GM12878 (cell line): ENCODE measurements at regions not wholly inside any gene's neighbourhood (a gene's known extent, or its start where the extent isn't known, plus 50 kb on each side); places are given as distances from the start of the nearest gene placed in this dataset.

Source experiments
- GATAD2B ChIP-seq: fragments of 450-650 bp; conservative IDR thresholded peaks from 2 replicates; pipeline ENCODE4 v1.6.1; 2017; ENCODE audit warnings: low read depth, mild to moderate bottlenecking, moderate library complexity
- MEF2A ChIP-seq: IDR thresholded peaks from 2 replicates; pipeline ENCODE4 v1.6.1; 2011; ENCODE audit warnings: low read depth, mild to moderate bottlenecking, low read length, moderate library complexity; ENCODE audit not compliant: insufficient read depth
- POLR2AphosphoS5 ChIP-seq: IDR thresholded peaks from 2 replicates; pipeline ENCODE4 v1.6.1; 2011; ENCODE audit warnings: mild to moderate bottlenecking, low read length, inconsistent platforms
- TCF3 ChIP-seq: IDR thresholded peaks from 2 replicates; pipeline ENCODE4 v1.6.1; 2012; ENCODE audit warnings: low read depth, mild to moderate bottlenecking, low read length, borderline replicate concordance; ENCODE audit not compliant: insufficient read depth
- ZZZ3 ChIP-seq: IDR thresholded peaks from 2 replicates; pipeline ENCODE4 v1.6.1; 2011; ENCODE audit warnings: low read depth; ENCODE audit not compliant: control insufficient read depth, insufficient read length
- TF ChIP-seq, protein P1 (sequence below), 3 experiments: IDR thresholded peaks in 2 of 3; conservative IDR thresholded peaks in 1 of 3; 2 replicates each; pipeline ENCODE4 v1.5.1; 2011; ENCODE audit warnings: low read depth in 3 of 3, low read length in 3 of 3, mild to moderate bottlenecking in 3 of 3, control low read depth in 2 of 3, moderate library complexity in 2 of 3, inconsistent platforms in 1 of 3, mixed read lengths in 1 of 3; ENCODE audit not compliant: control insufficient read depth in 2 of 3, insufficient read depth in 1 of 3; ENCODE audit errors: extremely low read depth in 1 of 3
- TF ChIP-seq, protein P2 (sequence below): IDR thresholded peaks from 2 replicates; pipeline ENCODE4 v1.6.1; 2011; ENCODE audit warnings: borderline replicate concordance, low read depth, mild to moderate bottlenecking, moderate library complexity, mixed read lengths, low read length; ENCODE audit not compliant: insufficient read depth; ENCODE audit errors: extremely low read length

DNA sequence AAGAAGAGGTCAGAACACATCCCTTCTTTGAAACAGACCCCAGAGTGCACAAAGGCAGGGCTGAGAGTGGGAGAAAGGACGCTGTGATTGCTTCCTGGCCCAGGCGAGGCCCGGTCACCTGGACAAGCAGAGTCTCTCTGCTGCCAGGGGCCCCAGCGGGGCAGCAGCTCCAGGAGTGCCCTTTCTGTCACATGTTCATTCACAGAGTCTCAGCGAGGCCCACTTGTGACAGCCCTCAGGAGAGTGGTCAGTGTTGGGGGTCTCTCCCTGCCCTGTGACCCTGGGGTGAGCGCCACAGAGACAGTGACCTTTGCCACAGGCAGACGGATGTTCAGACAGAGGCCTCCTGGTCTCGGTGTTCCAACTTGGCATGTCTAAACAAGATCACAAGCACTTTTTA is 130.2 kb upstream of the IRX4 start:
- TF ChIP-seq, protein P1, sequence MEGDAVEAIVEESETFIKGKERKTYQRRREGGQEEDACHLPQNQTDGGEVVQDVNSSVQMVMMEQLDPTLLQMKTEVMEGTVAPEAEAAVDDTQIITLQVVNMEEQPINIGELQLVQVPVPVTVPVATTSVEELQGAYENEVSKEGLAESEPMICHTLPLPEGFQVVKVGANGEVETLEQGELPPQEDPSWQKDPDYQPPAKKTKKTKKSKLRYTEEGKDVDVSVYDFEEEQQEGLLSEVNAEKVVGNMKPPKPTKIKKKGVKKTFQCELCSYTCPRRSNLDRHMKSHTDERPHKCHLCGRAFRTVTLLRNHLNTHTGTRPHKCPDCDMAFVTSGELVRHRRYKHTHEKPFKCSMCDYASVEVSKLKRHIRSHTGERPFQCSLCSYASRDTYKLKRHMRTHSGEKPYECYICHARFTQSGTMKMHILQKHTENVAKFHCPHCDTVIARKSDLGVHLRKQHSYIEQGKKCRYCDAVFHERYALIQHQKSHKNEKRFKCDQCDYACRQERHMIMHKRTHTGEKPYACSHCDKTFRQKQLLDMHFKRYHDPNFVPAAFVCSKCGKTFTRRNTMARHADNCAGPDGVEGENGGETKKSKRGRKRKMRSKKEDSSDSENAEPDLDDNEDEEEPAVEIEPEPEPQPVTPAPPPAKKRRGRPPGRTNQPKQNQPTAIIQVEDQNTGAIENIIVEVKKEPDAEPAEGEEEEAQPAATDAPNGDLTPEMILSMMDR (IDR thresholded peaks at IDR 0.05 in 2 of 3, conservative IDR thresholded peaks at IDR 0.05 in 1 of 3; ENCODE audit: control insufficient read depth in 2 of 3, extremely low read depth in 1 of 3, insufficient read depth in 1 of 3, low read depth in 3 of 3, low read length in 3 of 3): no peak
- TF ChIP-seq MEF2A: no peak
- no peak for TF ChIP-seq POLR2AphosphoS5
- no peak for TF ChIP-seq GATAD2B
- TF ChIP-seq, protein P2, sequence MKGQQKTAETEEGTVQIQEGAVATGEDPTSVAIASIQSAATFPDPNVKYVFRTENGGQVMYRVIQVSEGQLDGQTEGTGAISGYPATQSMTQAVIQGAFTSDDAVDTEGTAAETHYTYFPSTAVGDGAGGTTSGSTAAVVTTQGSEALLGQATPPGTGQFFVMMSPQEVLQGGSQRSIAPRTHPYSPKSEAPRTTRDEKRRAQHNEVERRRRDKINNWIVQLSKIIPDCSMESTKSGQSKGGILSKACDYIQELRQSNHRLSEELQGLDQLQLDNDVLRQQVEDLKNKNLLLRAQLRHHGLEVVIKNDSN: no peak
- no peak for TF ChIP-seq ZZZ3
- no peak for TF ChIP-seq TCF3
